Neural progenitor cell (in vitro differentiated cells): ENCODE measurements at regions not wholly inside any gene's neighbourhood (a gene's known extent, or its start where the extent isn't known, plus 50 kb on each side); places are given as distances from the start of the nearest gene placed in this dataset.

Source experiments
- DNase-seq: peaks from one replicate; pipeline ENCODE4 v3.0.0-alpha.2; 2016; ENCODE audit warnings: low spot score
- H2AFZ ChIP-seq: fragments of 200-600 bp; sonication (generic); replicated peaks from 2 replicates; pipeline ENCODE4 v1.6.1; 2016; ENCODE audit warnings: antibody characterized with exemption
- H3F3A ChIP-seq: fragments of 200-600 bp; sonication (generic); 2 replicates; pipeline ENCODE4 v1.6.1; 2016; ENCODE audit warnings: antibody characterized with exemption, low read depth
- H3K27ac ChIP-seq: fragments of 200-600 bp; sonication (generic); 2 replicates; pipeline ENCODE4 v1.5.1; 2016; ENCODE audit warnings: mild to moderate bottlenecking
- H3K27me3 ChIP-seq: fragments of 200-600 bp; sonication (generic); 2 replicates; pipeline ENCODE4 v1.6.1; 2016; ENCODE audit warnings: mild to moderate bottlenecking, moderate library complexity
- H3K36me3 ChIP-seq: fragments of 200-600 bp; sonication (generic); 2 replicates; pipeline ENCODE4 v1.5.1; 2016
- H3K4me1 ChIP-seq: fragments of 200-600 bp; sonication (generic); 2 replicates; pipeline ENCODE4 v1.6.1; 2016; ENCODE audit warnings: mixed run types
- H3K4me2 ChIP-seq: fragments of 200-600 bp; sonication (generic); 2 replicates; pipeline ENCODE4 v1.6.1; 2016
- H3K4me3 ChIP-seq: fragments of 200-600 bp; sonication (generic); 2 replicates; pipeline ENCODE4 v1.5.1; 2016
- H3K79me2 ChIP-seq: fragments of 200-600 bp; sonication (generic); 2 replicates; pipeline ENCODE4 v1.6.1; 2016; ENCODE audit warnings: low read depth
- H3K9ac ChIP-seq: fragments of 200-600 bp; sonication (generic); 2 replicates; pipeline ENCODE4 v1.6.1; 2016
- H3K9me3 ChIP-seq: fragments of 200-600 bp; sonication (generic); 2 replicates; pipeline ENCODE4 v1.5.1; 2016; ENCODE audit warnings: low read depth
- H4K20me1 ChIP-seq: fragments of 200-600 bp; sonication (generic); 2 replicates; pipeline ENCODE4 v1.6.1; 2016; ENCODE audit warnings: low read depth
- H3K27ac Mint-ChIP-seq: 3 replicates; pipeline ENCODE4 v1.8.0; 2021; ENCODE audit warnings: mixed read lengths
- H3K27me3 Mint-ChIP-seq: 2 replicates; pipeline ENCODE4 v1.8.0; 2022; ENCODE audit warnings: low read depth, mild to moderate bottlenecking, inconsistent platforms, moderate library complexity, mixed read lengths; ENCODE audit not compliant: insufficient read depth
- H3K36me3 Mint-ChIP-seq: 3 replicates; pipeline ENCODE4 v1.8.0; 2021; ENCODE audit warnings: mixed read lengths
- H3K4me1 Mint-ChIP-seq: 3 replicates; pipeline ENCODE4 v1.8.0; 2021; ENCODE audit warnings: mixed read lengths
- H3K4me3 Mint-ChIP-seq: 3 replicates; pipeline ENCODE4 v1.8.0; 2021; ENCODE audit warnings: mild to moderate bottlenecking, moderate library complexity, mixed read lengths
- H3K9me3 Mint-ChIP-seq: 3 replicates; pipeline ENCODE4 v1.8.0; 2020; ENCODE audit warnings: mixed read lengths
- CTCF ChIP-seq: fragments of 200-600 bp; sonication (generic); IDR thresholded peaks from 2 replicates; pipeline ENCODE4 v1.5.1; 2017; ENCODE audit warnings: antibody characterized with exemption, mild to moderate bottlenecking
- EZH2 ChIP-seq: fragments of 200-600 bp; sonication (generic); IDR thresholded peaks from 2 replicates; pipeline ENCODE4 v1.6.1; 2017; ENCODE audit warnings: antibody characterized with exemption, mild to moderate bottlenecking, moderate library complexity
- EZH2phosphoT487 ChIP-seq: fragments of 200-600 bp; sonication (generic); IDR thresholded peaks from 2 replicates; pipeline ENCODE4 v1.6.1; 2017; ENCODE audit warnings: antibody characterized with exemption

GRCh38 chr7:23918286-23918685 is 208.3 kb downstream of the STK31 start:
- peak overlapping the region; percentile 1 for H3K27ac Mint-ChIP-seq
- TF ChIP-seq EZH2phosphoT487 = no peak
- TF ChIP-seq CTCF = no peak
- TF ChIP-seq EZH2 = no peak
- peaks cover 2% of the 10 kb centered on the region for H3K27me3 Mint-ChIP-seq
- Histone ChIP-seq H4K20me1 (no peaks in the 10 kb centered on the region), H2AFZ (no peak overlapping the region), H3K9ac (no peak overlapping the region), H3K27ac (no peak overlapping the region), H3K27me3 (no peaks in the 10 kb centered on the region), H3K36me3 (no peaks in the 10 kb centered on the region), H3K9me3 (no peaks in the 10 kb centered on the region), H3K4me1 (no peaks in the 10 kb centered on the region), H3K4me3 (no peak overlapping the region), H3K4me2 (no peak overlapping the region), H3K79me2 (no peaks in the 10 kb centered on the region), H3F3A (no peaks in the 10 kb centered on the region)
- no peak for DNase-seq
- peaks cover 2% of the 10 kb centered on the region for H3K9me3 Mint-ChIP-seq
- H3K36me3 Mint-ChIP-seq = no peaks in the 10 kb centered on the region
- no peak overlapping the region for H3K4me3 Mint-ChIP-seq
- peaks cover 17% of the 10 kb centered on the region for H3K4me1 Mint-ChIP-seq

- Histone ChIP-seq H3K27ac (no peak overlapping the region), H3F3A (no peaks in the 10 kb centered on the region), H4K20me1 (no peaks in the 10 kb centered on the region), H2AFZ (no peak overlapping the region), H3K4me3 (no peak overlapping the region), H3K4me1 (no peaks in the 10 kb centered on the region), H3K9ac (no peak overlapping the region), H3K36me3 (no peaks in the 10 kb centered on the region), H3K4me2 (no peak overlapping the region), H3K27me3 (no peaks in the 10 kb centered on the region), H3K79me2 (no peaks in the 10 kb centered on the region), H3K9me3 (no peaks in the 10 kb centered on the region)
- peaks cover 20% of the 10 kb centered on the region for H3K4me1 Mint-ChIP-seq
- peaks cover 2% of the 10 kb centered on the region for H3K9me3 Mint-ChIP-seq
- H3K4me3 Mint-ChIP-seq = no peak overlapping the region
- no peaks in the 10 kb centered on the region for H3K36me3 Mint-ChIP-seq
- TF ChIP-seq EZH2 (no peak), CTCF (no peak), EZH2phosphoT487 (no peak)
- peaks cover 2% of the 10 kb centered on the region for H3K27me3 Mint-ChIP-seq
- no peak overlapping the region for H3K27ac Mint-ChIP-seq
- no peak for DNase-seq
Measured at GRCh38 chr7:23918856-23919255, 208.8 kb downstream of the STK31 start.

- TF ChIP-seq EZH2phosphoT487 (no peak), CTCF (no peak), EZH2 (no peak)
- DNase-seq = no peak
- H3K9ac ChIP-seq = no peak overlapping the region
- H3K27me3 Mint-ChIP-seq = no peaks in the 10 kb centered on the region
- H4K20me1 ChIP-seq = no peaks in the 10 kb centered on the region
- H3K9me3 ChIP-seq = no peaks in the 10 kb centered on the region
- no peaks in the 10 kb centered on the region for H3K36me3 Mint-ChIP-seq
- no peaks in the 10 kb centered on the region for H3K4me1 ChIP-seq
- H3F3A ChIP-seq = no peaks in the 10 kb centered on the region
- H3K4me3 ChIP-seq = no peak overlapping the region
- H3K27ac ChIP-seq = no peak overlapping the region
- no peaks in the 10 kb centered on the region for H3K79me2 ChIP-seq
- H3K4me1 Mint-ChIP-seq = peaks cover 3% of the 10 kb centered on the region
- H3K27me3 ChIP-seq = no peaks in the 10 kb centered on the region
- no peak overlapping the region for H3K27ac Mint-ChIP-seq
- no peaks in the 10 kb centered on the region for H3K9me3 Mint-ChIP-seq
- no peak overlapping the region for H3K4me2 ChIP-seq
- H3K4me3 Mint-ChIP-seq = no peak overlapping the region
- no peaks in the 10 kb centered on the region for H3K36me3 ChIP-seq
- H2AFZ ChIP-seq = no peak overlapping the region
Measured at GRCh38 chr7:23925088-23925487, 215.1 kb downstream of the STK31 start.
